Neuron (in vitro differentiated cells): ENCODE measurements at regions not wholly inside any gene's neighbourhood (a gene's known extent, or its start where the extent isn't known, plus 50 kb on each side); places are given as distances from the start of the nearest gene placed in this dataset.
"Not testable (repeated sequence)": the region's sequence is repeated elsewhere in the genome, so short reads cannot be mapped to it uniquely, and the experiment has no call there.

Experiments used
- H2AFZ ChIP-seq: one replicate; pipeline ENCODE4 v1.6.1; 2013; ENCODE audit warnings: low read depth, mild to moderate bottlenecking, inconsistent platforms, low read length, moderate library complexity
- H3K27me3 ChIP-seq: one replicate; pipeline ENCODE4 v1.6.1; 2013; ENCODE audit warnings: low read length; ENCODE audit not compliant: insufficient read depth
- H3K36me3 ChIP-seq: one replicate; pipeline ENCODE4 v1.6.1; 2013; ENCODE audit warnings: low read length; ENCODE audit not compliant: insufficient read depth
- H3K4me1 ChIP-seq: one replicate; pipeline ENCODE4 v1.6.1; 2013; ENCODE audit warnings: low read length; ENCODE audit not compliant: insufficient read depth
- H3K4me3 ChIP-seq: 2 replicates; pipeline ENCODE4 v1.5.1; 2013; ENCODE audit warnings: mild to moderate bottlenecking, low read length, moderate library complexity
- H3K9me3 ChIP-seq: one replicate; pipeline ENCODE4 v1.6.1; 2013; ENCODE audit warnings: low read length

DNA sequence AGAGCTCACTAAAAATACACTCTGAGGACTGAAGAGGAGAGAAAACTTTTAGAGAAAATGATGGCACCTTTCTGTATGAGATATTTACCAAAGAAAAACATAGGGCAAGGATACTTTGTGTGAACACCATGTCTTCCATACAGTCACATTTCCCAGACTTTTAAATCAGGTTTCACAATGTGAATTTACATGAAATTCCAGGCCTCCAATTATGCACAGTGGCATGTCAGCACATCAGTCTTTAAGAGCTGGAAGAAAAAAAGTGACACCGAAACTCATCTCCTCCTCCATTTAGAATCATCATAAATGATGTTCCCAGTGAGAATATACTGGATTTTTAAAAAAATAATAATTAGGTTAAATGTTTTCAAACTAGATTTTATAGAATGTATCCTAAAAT is 232.2 kb upstream of the UBASH3B start:
- Histone ChIP-seq H3K4me1 (no peaks in the 10 kb centered on the region), H3K36me3 (no peaks in the 10 kb centered on the region), H3K9me3 (no peaks in the 10 kb centered on the region), H3K27me3 (no peaks in the 10 kb centered on the region), H3K4me3 (no peak overlapping the region), H2AFZ (no peak overlapping the region)

DNA sequence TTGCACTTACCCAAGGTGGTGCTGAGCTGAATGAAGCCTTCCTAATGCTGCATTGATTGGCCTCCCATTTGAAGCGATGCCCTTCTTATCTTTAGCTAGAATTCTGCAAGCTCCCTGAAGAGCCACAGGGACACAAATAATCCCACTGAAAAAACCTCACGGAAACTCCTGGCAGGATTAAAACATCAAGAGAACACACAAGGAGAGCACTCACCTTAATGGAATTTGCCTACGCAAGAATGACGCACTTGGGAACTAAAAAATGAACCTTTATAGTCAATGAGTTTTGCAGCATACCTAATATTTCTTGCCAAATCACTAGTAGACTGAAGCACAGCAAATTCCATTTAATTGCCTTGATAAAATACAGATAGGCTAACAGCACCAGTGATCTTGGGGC is 232.8 kb upstream of the UBASH3B start:
- Histone ChIP-seq H2AFZ (no peak overlapping the region), H3K4me1 (no peaks in the 10 kb centered on the region), H3K4me3 (no peak overlapping the region), H3K27me3 (no peaks in the 10 kb centered on the region), H3K36me3 (no peaks in the 10 kb centered on the region), H3K9me3 (no peaks in the 10 kb centered on the region)

DNA sequence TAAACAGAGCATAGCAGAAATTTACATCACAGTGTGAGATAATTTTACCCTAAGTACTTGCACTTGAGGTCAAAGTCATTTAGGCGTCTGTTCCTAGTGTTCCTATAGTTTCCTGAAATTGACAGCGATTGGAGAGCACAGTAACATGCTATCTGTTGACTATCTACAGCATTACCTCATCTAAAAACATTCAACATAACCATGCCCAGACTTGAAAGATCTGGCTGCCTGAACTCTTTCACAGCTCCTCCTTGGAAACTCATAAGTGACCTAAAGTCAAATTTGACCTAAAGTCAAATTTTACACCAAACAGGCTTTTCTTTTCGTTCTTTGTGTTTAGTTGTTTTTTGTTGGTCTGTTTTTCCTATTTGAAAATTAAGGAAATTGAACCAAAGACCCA is 233.8 kb upstream of the UBASH3B start:
- H3K4me3 ChIP-seq, result no peak overlapping the region
- H3K4me1 ChIP-seq, result no peaks in the 10 kb centered on the region
- no peaks in the 10 kb centered on the region for H3K9me3 ChIP-seq
- H3K36me3 ChIP-seq, result no peaks in the 10 kb centered on the region
- H2AFZ ChIP-seq, result no peak overlapping the region
- no peaks in the 10 kb centered on the region for H3K27me3 ChIP-seq

DNA sequence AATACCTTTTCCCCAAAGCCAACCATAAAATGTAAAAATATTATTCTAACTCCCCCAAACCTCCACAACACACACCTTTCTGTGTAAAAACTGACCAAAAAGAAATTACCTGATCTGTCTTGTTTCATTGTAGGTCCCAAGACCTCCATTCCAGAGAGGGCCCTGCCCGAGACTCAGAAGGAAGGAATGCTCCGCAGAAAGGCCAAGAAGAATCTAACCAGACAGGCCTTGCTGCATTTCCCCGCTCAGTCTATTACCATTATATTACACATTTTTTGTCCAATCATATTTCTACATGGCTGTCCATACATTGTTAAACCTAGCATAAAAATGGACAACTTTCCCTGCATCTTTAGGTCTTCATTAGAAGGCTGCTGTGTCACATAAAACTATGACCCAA is 237.5 kb upstream of the UBASH3B start:
- Histone ChIP-seq H3K9me3 (no peaks in the 10 kb centered on the region), H3K4me1 (no peaks in the 10 kb centered on the region), H3K36me3 (no peaks in the 10 kb centered on the region), H3K27me3 (no peaks in the 10 kb centered on the region), H2AFZ (no peak overlapping the region), H3K4me3 (no peak overlapping the region)

DNA sequence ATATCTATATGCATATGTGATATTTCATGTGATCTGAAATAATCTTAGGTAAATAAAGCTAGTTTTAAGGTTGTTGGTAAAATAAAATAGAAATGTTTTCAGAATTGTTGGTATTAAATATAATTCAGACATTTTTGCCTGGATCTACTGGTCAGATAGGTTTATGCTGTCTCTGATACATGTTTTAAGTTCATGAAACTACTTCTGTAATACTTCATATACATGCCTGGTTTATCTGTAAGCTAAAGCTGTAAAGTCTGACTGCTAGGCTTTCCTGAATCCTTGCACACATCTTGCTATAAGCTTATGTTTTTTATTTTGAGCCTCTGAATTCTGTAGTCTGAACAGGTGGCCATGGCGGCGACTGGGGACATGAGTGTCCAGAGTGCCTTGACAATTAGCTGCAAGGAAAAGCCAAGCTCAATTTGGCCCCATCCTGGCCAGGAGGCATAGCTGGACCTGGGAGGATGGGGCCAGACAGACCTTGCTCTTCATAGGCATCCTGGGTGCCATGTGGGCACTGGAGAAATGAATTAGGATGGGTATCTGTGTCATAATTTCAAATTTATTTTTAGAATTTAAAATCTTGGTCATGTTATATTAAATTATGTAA is 241.0 kb upstream of the UBASH3B start:
- H2AFZ ChIP-seq, result no peak overlapping the region
- no peaks in the 10 kb centered on the region for H3K27me3 ChIP-seq
- no peaks in the 10 kb centered on the region for H3K9me3 ChIP-seq
- no peak overlapping the region for H3K4me3 ChIP-seq
- H3K36me3 ChIP-seq, result no peaks in the 10 kb centered on the region
- H3K4me1 ChIP-seq, result peaks cover 4% of the 10 kb centered on the region

DNA sequence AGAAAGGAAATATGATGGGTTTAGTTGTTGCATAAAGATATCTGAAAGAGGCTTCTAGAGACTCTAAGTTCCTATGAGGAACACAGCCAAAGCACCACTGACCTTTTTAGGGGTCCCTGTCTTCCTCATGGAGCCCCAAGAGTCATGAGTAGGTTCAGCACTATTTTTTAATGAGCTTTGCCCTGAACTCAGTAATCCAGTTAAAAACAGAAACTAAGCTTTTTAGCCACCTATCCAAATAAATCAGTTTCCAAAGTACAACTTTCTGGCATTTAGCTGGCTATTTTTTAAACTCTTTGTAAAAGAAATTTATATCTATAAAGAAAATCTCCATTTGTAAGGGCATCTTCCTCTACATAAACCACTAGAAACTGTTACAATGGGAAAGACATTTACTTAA is 241.8 kb upstream of the UBASH3B start:
- Histone ChIP-seq H3K4me1 (peaks cover 4% of the 10 kb centered on the region), H3K27me3 (no peaks in the 10 kb centered on the region), H2AFZ (no peak overlapping the region), H3K36me3 (no peaks in the 10 kb centered on the region), H3K4me3 (no peak overlapping the region), H3K9me3 (no peaks in the 10 kb centered on the region)

DNA sequence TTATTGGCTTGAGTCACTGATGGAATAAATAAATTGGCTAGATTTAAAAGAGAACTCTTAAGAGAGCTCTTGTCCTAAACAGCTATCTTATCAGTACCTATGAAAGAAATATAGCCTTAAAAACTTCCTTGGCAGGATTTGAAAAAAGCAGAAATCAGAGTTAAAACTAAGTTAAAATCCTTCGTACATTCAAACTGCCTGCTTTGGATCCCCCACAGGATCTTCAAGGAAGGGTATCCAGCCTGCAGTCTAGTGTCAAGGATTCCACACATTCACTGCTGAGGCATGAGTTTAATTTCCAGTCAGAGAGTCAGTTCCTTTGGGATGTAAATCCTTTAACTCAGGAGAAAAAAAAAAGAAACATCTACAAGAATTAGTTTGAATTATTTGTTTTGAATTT is 242.9 kb upstream of the UBASH3B start:
- H3K27me3 ChIP-seq, result no peaks in the 10 kb centered on the region
- H3K36me3 ChIP-seq, result no peaks in the 10 kb centered on the region
- no peaks in the 10 kb centered on the region for H3K9me3 ChIP-seq
- H3K4me1 ChIP-seq, result peaks cover 4% of the 10 kb centered on the region
- no peak overlapping the region for H3K4me3 ChIP-seq
- no peak overlapping the region for H2AFZ ChIP-seq

DNA sequence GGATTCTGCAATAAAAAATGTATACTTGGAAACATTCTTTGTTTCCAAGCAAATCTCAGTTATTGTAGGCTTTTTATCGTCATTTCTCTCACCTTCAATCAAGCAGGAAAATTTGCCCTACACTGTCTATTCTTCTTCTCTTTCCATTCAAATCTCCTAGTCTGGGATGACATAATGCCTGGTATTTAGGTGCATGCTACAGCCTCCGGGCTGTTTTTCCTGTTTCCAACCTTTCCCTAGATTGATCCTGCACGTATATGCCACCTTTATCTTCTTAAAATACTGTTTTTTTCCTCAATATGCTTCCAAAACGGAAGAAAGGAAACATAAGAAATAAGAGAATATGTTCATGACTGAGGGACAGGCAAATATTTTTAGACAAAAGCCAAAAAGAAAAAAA is 249.1 kb upstream of the UBASH3B start:
- Histone ChIP-seq H3K4me3 (no peak overlapping the region), H3K36me3 (no peaks in the 10 kb centered on the region)

DNA sequence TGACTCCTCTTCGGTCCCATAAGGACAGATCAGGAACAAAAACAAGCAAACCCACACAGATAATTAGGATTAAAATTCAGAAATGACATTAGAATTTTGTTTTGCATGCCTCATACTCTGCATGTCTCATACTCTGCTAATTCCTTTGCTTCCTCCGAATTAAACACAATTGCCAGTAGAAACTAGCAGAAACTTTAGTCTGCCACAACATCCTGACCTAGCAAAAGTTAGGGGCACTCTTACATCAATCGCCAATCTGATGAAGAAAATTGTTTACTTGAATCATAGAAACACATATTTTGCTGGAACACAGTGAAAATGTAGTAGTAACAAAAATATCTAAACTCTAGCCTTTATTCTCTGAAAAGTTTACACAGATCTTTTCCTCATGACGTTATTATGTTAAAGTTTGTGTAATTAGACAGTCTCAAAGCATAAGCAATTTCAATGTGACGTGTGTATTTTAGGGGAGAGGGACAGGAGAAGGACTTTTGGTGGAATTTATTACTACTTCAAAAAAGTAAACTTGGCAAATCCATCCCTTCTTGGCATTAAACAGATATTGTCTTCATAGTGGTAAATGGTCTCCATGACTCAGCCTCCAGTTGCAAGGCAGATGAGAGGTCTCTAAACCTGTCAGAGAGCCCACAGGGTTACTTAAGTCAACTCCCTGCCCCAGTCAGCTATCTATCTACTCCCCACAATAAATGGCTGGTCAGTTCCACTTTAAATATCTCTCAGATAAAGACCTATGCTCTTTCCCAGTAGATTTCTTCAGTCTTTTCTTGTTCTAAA is 249.8 kb upstream of the UBASH3B start:
- Histone ChIP-seq H3K4me3 (no peak overlapping the region), H2AFZ (no peak overlapping the region), H3K27me3 (no peaks in the 10 kb centered on the region), H3K4me1 (no peaks in the 10 kb centered on the region), H3K36me3 (no peaks in the 10 kb centered on the region), H3K9me3 (no peaks in the 10 kb centered on the region)

More for the DNA sequence above, 249.1 kb upstream of the UBASH3B start:
- Histone ChIP-seq H3K27me3 (no peaks in the 10 kb centered on the region), H3K4me1 (no peaks in the 10 kb centered on the region), H2AFZ (no peak overlapping the region), H3K9me3 (no peaks in the 10 kb centered on the region)

DNA sequence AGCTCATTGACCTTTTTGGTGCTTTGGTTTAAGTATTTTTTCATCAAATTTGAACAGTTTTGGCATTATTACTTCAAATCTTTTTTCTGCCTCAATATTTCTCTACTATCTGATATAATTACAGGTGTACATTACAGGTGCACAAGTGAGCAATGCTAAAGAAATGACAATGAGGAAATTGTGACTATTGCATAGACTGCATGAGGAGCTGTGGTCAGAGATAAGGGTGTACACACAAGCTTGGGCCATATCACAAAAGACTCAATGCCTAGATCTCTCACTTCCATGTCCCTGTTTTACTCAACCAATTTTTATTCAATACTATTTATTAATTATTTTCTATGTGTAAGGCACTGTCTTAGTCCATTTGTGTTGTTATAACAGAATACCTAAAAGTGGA is 251.0 kb upstream of the UBASH3B start:
- H3K4me1 ChIP-seq, result no peaks in the 10 kb centered on the region
- no peaks in the 10 kb centered on the region for H3K9me3 ChIP-seq
- H3K4me3 ChIP-seq, result no peak overlapping the region
- no peaks in the 10 kb centered on the region for H3K36me3 ChIP-seq
- H3K27me3 ChIP-seq, result no peaks in the 10 kb centered on the region
- H2AFZ ChIP-seq, result no peak overlapping the region

DNA sequence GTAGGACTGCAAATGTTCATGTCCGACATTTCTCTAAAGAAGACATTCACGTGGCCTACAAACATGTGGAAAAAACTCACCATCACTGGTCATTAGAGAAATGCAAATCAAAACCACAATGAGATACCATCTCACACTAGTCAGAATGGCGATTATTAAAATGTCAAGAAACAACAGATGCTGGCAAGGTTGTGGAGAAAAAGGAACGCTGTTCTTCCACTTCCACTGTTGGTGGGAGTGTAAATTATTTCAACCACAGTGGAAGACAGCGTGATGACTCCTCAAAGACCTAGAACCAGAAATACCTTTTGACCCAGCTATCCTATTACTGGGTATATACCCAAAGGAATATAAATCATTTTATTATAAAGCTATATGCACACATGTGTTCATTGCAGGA is 253.9 kb upstream of the UBASH3B start:
- not testable (repeated sequence) for H3K9me3 ChIP-seq, H3K4me1 ChIP-seq, H2AFZ ChIP-seq, H3K36me3 ChIP-seq, H3K27me3 ChIP-seq, H3K4me3 ChIP-seq

DNA sequence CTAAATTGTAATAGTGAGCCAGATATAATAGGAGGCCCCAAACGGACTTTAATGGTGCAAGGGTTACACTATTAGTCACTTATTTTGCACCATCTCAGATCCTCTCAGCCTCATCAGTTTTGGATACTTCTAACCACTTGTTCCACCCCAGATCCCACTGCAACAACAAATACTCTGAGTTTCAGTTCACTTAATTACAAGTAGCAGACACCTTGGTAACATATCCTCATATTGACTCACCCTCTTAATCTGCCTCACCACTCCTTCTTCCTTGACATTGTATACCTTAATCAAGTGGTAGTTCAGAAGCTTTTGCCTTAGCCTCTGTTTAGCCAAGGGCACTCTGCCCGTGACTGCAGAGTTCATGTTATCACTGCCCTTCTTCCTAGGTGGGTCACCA is 256.1 kb upstream of the UBASH3B start:
- Histone ChIP-seq H3K36me3 (no peaks in the 10 kb centered on the region), H2AFZ (no peak overlapping the region), H3K4me3 (no peak overlapping the region), H3K9me3 (no peaks in the 10 kb centered on the region), H3K27me3 (no peaks in the 10 kb centered on the region), H3K4me1 (peaks cover 6% of the 10 kb centered on the region)

DNA sequence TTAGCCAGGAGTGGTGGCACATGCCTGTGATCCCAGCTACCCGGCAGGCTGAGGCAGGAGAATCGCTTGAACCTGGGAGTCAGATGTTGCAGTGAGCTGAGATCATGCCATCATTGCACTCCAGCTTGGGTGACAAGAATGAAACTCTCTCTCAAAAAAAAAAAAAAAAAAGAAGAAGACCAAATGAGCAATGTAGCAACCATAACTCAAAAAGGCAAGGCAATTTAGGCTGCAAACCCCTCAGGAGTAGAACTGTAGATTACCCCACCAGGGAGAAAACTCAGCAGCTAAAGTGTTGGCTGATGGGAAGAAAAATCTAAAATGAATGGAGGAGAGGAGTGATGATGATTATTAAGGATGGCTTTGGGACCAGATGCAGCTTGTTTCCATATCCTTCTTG is 256.7 kb upstream of the UBASH3B start:
- Histone ChIP-seq H3K36me3 (no peaks in the 10 kb centered on the region), H3K27me3 (no peaks in the 10 kb centered on the region), H3K9me3 (no peaks in the 10 kb centered on the region), H3K4me1 (peaks cover 11% of the 10 kb centered on the region), H2AFZ (no peak overlapping the region), H3K4me3 (no peak overlapping the region)

DNA sequence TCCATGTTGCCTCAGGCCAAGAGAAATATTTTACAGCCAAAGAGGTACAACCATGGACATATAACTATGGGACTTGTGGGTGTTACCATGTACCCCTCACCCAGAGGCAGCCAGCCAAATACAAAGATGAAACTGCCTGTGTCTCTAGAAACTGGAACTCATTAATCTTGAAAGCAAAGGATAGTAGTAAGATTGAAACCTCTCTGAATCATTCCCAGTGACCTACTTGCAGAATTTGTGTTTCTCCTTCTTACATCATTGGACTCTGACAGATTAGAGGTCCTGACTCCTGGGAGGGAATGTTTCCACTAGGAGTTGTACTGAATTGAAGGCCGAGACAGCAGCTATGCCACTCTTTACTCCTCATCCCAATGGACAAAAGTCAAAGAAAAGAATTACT is 257.4 kb upstream of the UBASH3B start:
- Histone ChIP-seq H2AFZ (no peak overlapping the region), H3K9me3 (no peaks in the 10 kb centered on the region), H3K4me3 (no peak overlapping the region), H3K27me3 (no peaks in the 10 kb centered on the region), H3K4me1 (peaks cover 16% of the 10 kb centered on the region), H3K36me3 (no peaks in the 10 kb centered on the region)
